ENCODE measurements at regions not wholly inside any gene's neighbourhood (a gene's known extent, or its start where the extent isn't known, plus 50 kb on each side); places are given as distances from the start of the nearest gene placed in this dataset.

DNA sequence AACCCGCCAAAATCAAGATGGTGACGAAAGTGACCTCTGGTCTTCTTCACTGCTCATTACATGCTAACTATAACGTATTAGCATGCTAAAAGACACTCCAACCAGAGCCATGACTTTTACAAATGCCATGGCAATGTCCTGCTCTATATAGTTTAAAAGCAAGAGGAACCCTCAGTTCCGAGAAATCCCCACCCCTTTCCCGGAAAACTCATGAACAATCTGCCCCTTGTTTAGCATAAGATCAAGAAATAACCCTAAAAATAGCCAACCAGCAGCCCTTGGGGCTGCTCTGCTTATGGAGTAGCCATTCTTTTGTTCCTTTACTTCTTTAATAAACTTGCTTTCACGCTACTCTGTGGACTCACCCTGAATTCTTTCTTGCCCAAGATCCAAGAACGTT lies 463.5 kb upstream of the FAM241A start:
- 89% methylated on average over 7 of the region's 7 CpGs; no CpG with 5 or more reads in 1 of the 2 experiments for WGBS, 2 experiments (ENCODE audit: extremely low coverage in 1 of 2, insufficient coverage in 1 of 2, insufficient read length in 1 of 2, insufficient replicate concordance in 2 of 2, low coverage in 1 of 2, low lambda C conversion rate in 2 of 2, missing lambda C conversion rate in 1 of 2)
- H3K9ac ChIP-seq (replicated peaks in 1 of 4; ENCODE audit: extremely low read depth in 1 of 4, low read depth in 3 of 4, low read length in 3 of 4) = no peak overlapping the region
- no peak for FAIRE-seq
- no peak overlapping the region for H3K14ac ChIP-seq (ENCODE audit: insufficient read length)
- no peak overlapping the region for H2AK5ac ChIP-seq (ENCODE audit: low read depth, low read length)
- H3K36me3 ChIP-seq (ENCODE audit: control insufficient read depth in 2 of 4, insufficient read depth in 4 of 4, low read length in 3 of 4) = no peaks in the 10 kb centered on the region
- H3K4ac ChIP-seq (replicated peaks; ENCODE audit: insufficient read length, low read depth, low read length) = no peak overlapping the region
- H2BK120ac ChIP-seq (replicated peaks; ENCODE audit: low read depth, low read length) = no peak overlapping the region
- H3K4me2 ChIP-seq (ENCODE audit: insufficient read depth in 1 of 2, low read depth in 2 of 2, low read length in 2 of 2) = no peak overlapping the region
- H4K5ac ChIP-seq (ENCODE audit: insufficient read length, low read depth, low read length) = no peak overlapping the region
- H4K20me1 ChIP-seq (replicated peaks in 1 of 2; ENCODE audit: control insufficient read depth in 1 of 2, insufficient read depth in 2 of 2, low read length in 2 of 2) = no peaks in the 10 kb centered on the region
- H3K27ac ChIP-seq (ENCODE audit: low read depth, low read length) = no peak overlapping the region
- H2BK15ac ChIP-seq (ENCODE audit: low read length) = no peak overlapping the region
- no peak for DNase-seq (ENCODE audit: low read depth in 1 of 2, low spot score in 2 of 2)
- ChIA-PET CTCF (ENCODE audit: partially characterized antibody) (no interaction called here), POLR2A (ENCODE audit: partially characterized antibody) (no interaction called here)
- H3K79me1 ChIP-seq (ENCODE audit: low read depth, low read length) = no peaks in the 10 kb centered on the region
- H3K56ac ChIP-seq (replicated peaks; ENCODE audit: insufficient read length, low read depth, low read length) = no peak overlapping the region
- no peaks in the 10 kb centered on the region for H3K9me3 ChIP-seq (ENCODE audit: insufficient read depth in 2 of 2, low read depth in 1 of 2, low read length in 1 of 2)
- H2BK20ac ChIP-seq (ENCODE audit: low read length) = no peak overlapping the region
- H2BK5ac ChIP-seq (ENCODE audit: low read depth, low read length) = no peak overlapping the region
- H3K79me2 ChIP-seq (ENCODE audit: control insufficient read depth in 1 of 2, insufficient read depth in 2 of 2, low read length in 2 of 2) = no peaks in the 10 kb centered on the region
- no peak overlapping the region for H3K4me3 ChIP-seq (ENCODE audit: extremely low read depth in 1 of 4, insufficient read depth in 2 of 4, low read depth in 3 of 4, low read length in 4 of 4)
- H3K23me2 ChIP-seq (ENCODE audit: low read depth, low read length) = no peaks in the 10 kb centered on the region
- H3K18ac ChIP-seq (ENCODE audit: extremely low read depth, low read length) = no peak overlapping the region
- no peak overlapping the region for H2AFZ ChIP-seq (ENCODE audit: low read length)
- H3K4me1 ChIP-seq (replicated peaks in 1 of 4; ENCODE audit: control insufficient read depth in 3 of 4, insufficient read depth in 4 of 4, low read length in 3 of 4) = no peaks in the 10 kb centered on the region
- H3K23ac ChIP-seq (ENCODE audit: insufficient read length) = no peak overlapping the region
- no peak overlapping the region for H4K91ac ChIP-seq (replicated peaks; ENCODE audit: insufficient read length, low read length)
- no peak overlapping the region for H4K8ac ChIP-seq (ENCODE audit: extremely low read depth, insufficient read depth, low read length)
- no peak overlapping the region for H2BK12ac ChIP-seq (ENCODE audit: low read depth, low read length)
- H3K27me3 ChIP-seq (replicated peaks in 1 of 4; ENCODE audit: control insufficient read depth in 3 of 4, extremely low read depth in 1 of 4, insufficient read depth in 3 of 4, low read length in 3 of 4) = no peaks in the 10 kb centered on the region
- TF ChIP-seq CREB1 (IDR thresholded peaks at IDR 0.05) (no peak), TAF1 (IDR thresholded peaks at IDR 0.05; ENCODE audit: low read depth, low read length) (no peak), SIRT6 (IDR thresholded peaks at IDR 0.05; ENCODE audit: low read length) (no peak), BRCA1 (IDR thresholded peaks at IDR 0.05; ENCODE audit: low read depth, low read length) (no peak), BCL11A (IDR thresholded peaks at IDR 0.05; ENCODE audit: low read depth in 2 of 2, low read length in 2 of 2) (no peak), SP4 (IDR thresholded peaks at IDR 0.05; ENCODE audit: low read length) (no peak), JUN (IDR thresholded peaks at IDR 0.05; ENCODE audit: low read depth, low read length) (no peak), HDAC2 (IDR thresholded peaks at IDR 0.05; ENCODE audit: borderline replicate concordance in 1 of 2, low read depth in 2 of 2, low read length in 2 of 2) (no peak)
